ENCODE measurements at regions not wholly inside any gene's neighbourhood (a gene's known extent, or its start where the extent isn't known, plus 50 kb on each side); places are given as distances from the start of the nearest gene placed in this dataset.

GRCh38 chr14:85892251-85892650 lies 362.3 kb downstream of the FLRT2 start:
- TF ChIP-seq CREB1 (CRISPR knock-in tag; IDR thresholded peaks at IDR 0.05; ENCODE audit: low read depth) (no peak), ZNF462 (CRISPR knock-in tag; IDR thresholded peaks at IDR 0.05) (no peak), JUNB (IDR thresholded peaks at IDR 0.05; ENCODE audit: unreplicated experiment) (no peak), REST (IDR thresholded peaks at IDR 0.05; ENCODE audit: unreplicated experiment) (no peak), ZNF114 (CRISPR knock-in tag; IDR thresholded peaks at IDR 0.05) (no peak), STAT1 (IDR thresholded peaks at IDR 0.05; ENCODE audit: unreplicated experiment) (no peak), ZNF331 (CRISPR knock-in tag; IDR thresholded peaks at IDR 0.05; ENCODE audit: low read depth) (no peak)
- TF ChIP-seq, protein P1, sequence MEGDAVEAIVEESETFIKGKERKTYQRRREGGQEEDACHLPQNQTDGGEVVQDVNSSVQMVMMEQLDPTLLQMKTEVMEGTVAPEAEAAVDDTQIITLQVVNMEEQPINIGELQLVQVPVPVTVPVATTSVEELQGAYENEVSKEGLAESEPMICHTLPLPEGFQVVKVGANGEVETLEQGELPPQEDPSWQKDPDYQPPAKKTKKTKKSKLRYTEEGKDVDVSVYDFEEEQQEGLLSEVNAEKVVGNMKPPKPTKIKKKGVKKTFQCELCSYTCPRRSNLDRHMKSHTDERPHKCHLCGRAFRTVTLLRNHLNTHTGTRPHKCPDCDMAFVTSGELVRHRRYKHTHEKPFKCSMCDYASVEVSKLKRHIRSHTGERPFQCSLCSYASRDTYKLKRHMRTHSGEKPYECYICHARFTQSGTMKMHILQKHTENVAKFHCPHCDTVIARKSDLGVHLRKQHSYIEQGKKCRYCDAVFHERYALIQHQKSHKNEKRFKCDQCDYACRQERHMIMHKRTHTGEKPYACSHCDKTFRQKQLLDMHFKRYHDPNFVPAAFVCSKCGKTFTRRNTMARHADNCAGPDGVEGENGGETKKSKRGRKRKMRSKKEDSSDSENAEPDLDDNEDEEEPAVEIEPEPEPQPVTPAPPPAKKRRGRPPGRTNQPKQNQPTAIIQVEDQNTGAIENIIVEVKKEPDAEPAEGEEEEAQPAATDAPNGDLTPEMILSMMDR (conservative IDR thresholded peaks at IDR 0.05; ENCODE audit: low read depth in 2 of 2) = no peak
- Histone ChIP-seq H3K79me2 (replicated peaks; ENCODE audit: insufficient read depth) (no peaks in the 10 kb centered on the region), H4K20me1 (replicated peaks; ENCODE audit: insufficient read depth) (no peaks in the 10 kb centered on the region), H2AFZ (0 out of 2 replicates have a peak overlapping the region, but pooled peaks have one; percentile 16), H3K4me1 (ENCODE audit: insufficient read depth) (peaks cover 8% of the 10 kb centered on the region), H3K27ac (ENCODE audit: low read depth) (no peak overlapping the region), H3K4me3 (no peak overlapping the region), H3F3A (replicated peaks; ENCODE audit: low read depth) (no peaks in the 10 kb centered on the region), H3K9me2 (ENCODE audit: insufficient read depth) (no peaks in the 10 kb centered on the region), H3K4me2 (no peak overlapping the region), H3K27me3 (ENCODE audit: insufficient read depth) (no peaks in the 10 kb centered on the region), H3K36me3 (ENCODE audit: insufficient read depth) (no peaks in the 10 kb centered on the region)
- no peak overlapping the region for H3K27ac Mint-ChIP-seq
- H3K27me3 Mint-ChIP-seq (ENCODE audit: insufficient read depth, low read depth, poor library complexity) = no peaks in the 10 kb centered on the region
- H3K4me3 Mint-ChIP-seq = no peak overlapping the region
- DNase-seq (ENCODE audit: low spot score) (no peak), ATAC-seq (no peak)
- H3K9me3 Mint-ChIP-seq = no peaks in the 10 kb centered on the region
- no peaks in the 10 kb centered on the region for H3K36me3 Mint-ChIP-seq (ENCODE audit: low read depth)
- H3K4me1 Mint-ChIP-seq = peaks cover 12% of the 10 kb centered on the region

Measured in GM23338 (cell line).